ENCODE measurements at regions not wholly inside any gene's neighbourhood (a gene's known extent, or its start where the extent isn't known, plus 50 kb on each side); places are given as distances from the start of the nearest gene placed in this dataset.

DNA sequence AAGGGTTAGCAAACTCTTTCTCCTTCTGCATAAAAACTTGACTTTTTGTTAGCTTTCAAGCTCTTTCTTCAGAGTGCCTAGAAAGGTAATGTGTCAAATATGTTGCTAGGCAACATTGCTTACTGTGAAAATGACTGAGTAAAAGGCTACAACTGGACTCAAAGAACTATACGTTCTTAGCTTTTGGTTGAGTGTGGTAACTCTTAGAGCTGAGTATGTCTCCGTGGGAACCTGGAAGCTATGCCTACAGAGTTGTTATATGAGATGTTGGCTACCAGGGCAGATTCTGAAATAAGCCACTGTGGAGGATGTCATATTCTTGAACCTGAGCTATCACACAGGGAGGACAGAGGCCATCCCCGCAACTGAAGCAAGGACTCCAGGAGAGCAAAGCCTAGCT is 105.5 kb downstream of the ARL6IP6 start:
- no peak for TF ChIP-seq POLR2A (IDR thresholded peaks at IDR 0.05)
- TF ChIP-seq, protein P1, sequence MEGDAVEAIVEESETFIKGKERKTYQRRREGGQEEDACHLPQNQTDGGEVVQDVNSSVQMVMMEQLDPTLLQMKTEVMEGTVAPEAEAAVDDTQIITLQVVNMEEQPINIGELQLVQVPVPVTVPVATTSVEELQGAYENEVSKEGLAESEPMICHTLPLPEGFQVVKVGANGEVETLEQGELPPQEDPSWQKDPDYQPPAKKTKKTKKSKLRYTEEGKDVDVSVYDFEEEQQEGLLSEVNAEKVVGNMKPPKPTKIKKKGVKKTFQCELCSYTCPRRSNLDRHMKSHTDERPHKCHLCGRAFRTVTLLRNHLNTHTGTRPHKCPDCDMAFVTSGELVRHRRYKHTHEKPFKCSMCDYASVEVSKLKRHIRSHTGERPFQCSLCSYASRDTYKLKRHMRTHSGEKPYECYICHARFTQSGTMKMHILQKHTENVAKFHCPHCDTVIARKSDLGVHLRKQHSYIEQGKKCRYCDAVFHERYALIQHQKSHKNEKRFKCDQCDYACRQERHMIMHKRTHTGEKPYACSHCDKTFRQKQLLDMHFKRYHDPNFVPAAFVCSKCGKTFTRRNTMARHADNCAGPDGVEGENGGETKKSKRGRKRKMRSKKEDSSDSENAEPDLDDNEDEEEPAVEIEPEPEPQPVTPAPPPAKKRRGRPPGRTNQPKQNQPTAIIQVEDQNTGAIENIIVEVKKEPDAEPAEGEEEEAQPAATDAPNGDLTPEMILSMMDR (IDR thresholded peaks at IDR 0.05), result no peak

All from Peyer's patch (tissue), 4 donors.